ENCODE measurements at regions not wholly inside any gene's neighbourhood (a gene's known extent, or its start where the extent isn't known, plus 50 kb on each side); places are given as distances from the start of the nearest gene placed in this dataset.
"Not testable (repeated sequence)": the region's sequence is repeated elsewhere in the genome, so short reads cannot be mapped to it uniquely, and the experiment has no call there.

- not testable (repeated sequence) for H3K9me3 ChIP-seq (ENCODE audit: control insufficient read depth, low read length); H3K36me3 ChIP-seq (ENCODE audit: control insufficient read depth, insufficient read depth, low read length); H3K27me3 ChIP-seq (ENCODE audit: control insufficient read depth, insufficient read depth, low read length, poor library complexity, severe bottlenecking); H3K27ac ChIP-seq (ENCODE audit: insufficient read depth, low read depth, low read length, poor library complexity, severe bottlenecking); H3K4me1 ChIP-seq (ENCODE audit: control insufficient read depth, insufficient read depth, low read length); H3K4me3 ChIP-seq (ENCODE audit: insufficient read depth, low read depth, low read length)
- WGBS, 2 experiments: 88 to 91% methylated on average over 3 of the region's 3 CpGs
Observed at GRCh38 chr5:125092138-125092537, 345.7 kb upstream of the ZNF608 start.

GRCh38 chr5:125093776-125094175, 347.3 kb upstream of the ZNF608 start:
- WGBS, 2 experiments: 84 to 96% methylated on average over 3 of the region's 3 CpGs
- no peaks in the 10 kb centered on the region for H3K27me3 ChIP-seq (ENCODE audit: control insufficient read depth, insufficient read depth, low read length, poor library complexity, severe bottlenecking)
- H3K27ac ChIP-seq (ENCODE audit: insufficient read depth, low read depth, low read length, poor library complexity, severe bottlenecking): no peak overlapping the region

DNA sequence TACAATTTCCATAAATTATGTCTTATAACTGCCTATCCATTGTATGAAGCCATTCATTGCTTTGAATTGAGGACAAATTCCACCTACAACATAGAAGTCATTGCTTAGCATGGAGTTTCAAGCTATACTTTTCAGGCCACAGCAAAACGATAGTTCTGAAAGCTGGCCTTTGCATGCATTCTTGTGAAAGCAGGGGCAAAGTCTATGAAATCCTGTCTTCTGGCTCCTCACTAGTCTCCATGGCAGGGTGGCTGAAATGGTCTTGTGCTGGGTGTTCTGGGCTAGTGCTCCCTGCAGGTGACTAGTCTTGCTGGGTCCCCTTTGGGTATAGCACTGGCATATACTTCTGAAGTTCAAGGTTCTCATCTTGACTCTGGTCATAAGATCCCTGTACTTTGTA, 353.9 kb upstream of the ZNF608 start:
- Histone ChIP-seq H3K36me3 (ENCODE audit: control insufficient read depth, insufficient read depth, low read length) (no peaks in the 10 kb centered on the region), H3K4me1 (ENCODE audit: control insufficient read depth, insufficient read depth, low read length) (no peaks in the 10 kb centered on the region), H3K9me3 (ENCODE audit: control insufficient read depth, low read length) (no peaks in the 10 kb centered on the region), H3K27ac (ENCODE audit: insufficient read depth, low read depth, low read length, poor library complexity, severe bottlenecking) (no peak overlapping the region), H3K27me3 (ENCODE audit: control insufficient read depth, insufficient read depth, low read length, poor library complexity, severe bottlenecking) (no peaks in the 10 kb centered on the region), H3K4me3 (ENCODE audit: insufficient read depth, low read depth, low read length) (no peak overlapping the region)
- WGBS, 2 experiments: 98 to 100% methylated on average over 1 of the region's 1 CpG

More at GRCh38 chr5:125093776-125094175, 347.3 kb upstream of the ZNF608 start:
- H3K4me1 ChIP-seq (ENCODE audit: control insufficient read depth, insufficient read depth, low read length): no peaks in the 10 kb centered on the region
- no peaks in the 10 kb centered on the region for H3K9me3 ChIP-seq (ENCODE audit: control insufficient read depth, low read length)
- no peaks in the 10 kb centered on the region for H3K36me3 ChIP-seq (ENCODE audit: control insufficient read depth, insufficient read depth, low read length)
- H3K4me3 ChIP-seq (ENCODE audit: insufficient read depth, low read depth, low read length): no peak overlapping the region

DNA sequence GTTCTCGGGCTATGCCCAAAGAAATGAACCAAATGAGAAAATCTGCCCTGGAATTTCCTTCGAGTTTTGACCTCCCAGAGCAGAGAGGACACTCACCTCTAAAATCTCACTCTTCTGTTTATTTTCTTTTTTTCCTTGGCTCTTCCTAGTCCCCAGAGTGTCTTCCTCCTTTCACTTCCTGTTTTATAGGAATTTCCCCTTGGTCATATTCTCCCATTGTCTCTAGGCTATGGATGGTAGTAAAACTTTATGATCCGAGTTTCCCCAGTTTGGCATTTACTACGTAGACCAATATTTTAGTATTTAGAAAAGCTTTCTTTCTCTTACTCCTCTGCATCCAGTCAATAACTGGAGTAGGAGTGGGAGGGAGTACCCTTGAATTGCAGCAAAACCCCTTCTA, 354.5 kb upstream of the ZNF608 start:
- Histone ChIP-seq H3K27me3 (ENCODE audit: control insufficient read depth, insufficient read depth, low read length, poor library complexity, severe bottlenecking) (no peaks in the 10 kb centered on the region), H3K27ac (ENCODE audit: insufficient read depth, low read depth, low read length, poor library complexity, severe bottlenecking) (no peak overlapping the region), H3K4me1 (ENCODE audit: control insufficient read depth, insufficient read depth, low read length) (no peaks in the 10 kb centered on the region), H3K36me3 (ENCODE audit: control insufficient read depth, insufficient read depth, low read length) (no peaks in the 10 kb centered on the region), H3K4me3 (ENCODE audit: insufficient read depth, low read depth, low read length) (no peak overlapping the region), H3K9me3 (ENCODE audit: control insufficient read depth, low read length) (no peaks in the 10 kb centered on the region)
- WGBS, 2 experiments: 90 to 93% methylated on average over 2 of the region's 4 CpGs

GRCh38 chr5:125103459-125103858, 357.0 kb upstream of the ZNF608 start:
- Histone ChIP-seq H3K4me1 (ENCODE audit: control insufficient read depth, insufficient read depth, low read length) (no peaks in the 10 kb centered on the region), H3K4me3 (ENCODE audit: insufficient read depth, low read depth, low read length) (no peak overlapping the region), H3K27me3 (ENCODE audit: control insufficient read depth, insufficient read depth, low read length, poor library complexity, severe bottlenecking) (no peaks in the 10 kb centered on the region), H3K9me3 (ENCODE audit: control insufficient read depth, low read length) (no peaks in the 10 kb centered on the region), H3K36me3 (ENCODE audit: control insufficient read depth, insufficient read depth, low read length) (no peaks in the 10 kb centered on the region), H3K27ac (ENCODE audit: insufficient read depth, low read depth, low read length, poor library complexity, severe bottlenecking) (no peak overlapping the region)
- WGBS, 2 experiments: 90 to 100% methylated on average over 1 of the region's 1 CpG

GRCh38 chr5:125106271-125106670, 359.8 kb upstream of the ZNF608 start:
- Histone ChIP-seq H3K27ac (ENCODE audit: insufficient read depth, low read depth, low read length, poor library complexity, severe bottlenecking) (no peak overlapping the region), H3K4me1 (ENCODE audit: control insufficient read depth, insufficient read depth, low read length) (no peaks in the 10 kb centered on the region), H3K36me3 (ENCODE audit: control insufficient read depth, insufficient read depth, low read length) (no peaks in the 10 kb centered on the region), H3K27me3 (ENCODE audit: control insufficient read depth, insufficient read depth, low read length, poor library complexity, severe bottlenecking) (no peaks in the 10 kb centered on the region), H3K4me3 (ENCODE audit: insufficient read depth, low read depth, low read length) (no peak overlapping the region), H3K9me3 (ENCODE audit: control insufficient read depth, low read length) (no peaks in the 10 kb centered on the region)
- WGBS, 2 experiments: 100% methylated on average over 1 of the region's 1 CpG; no CpG with 5 or more reads in 1 of the 2 experiments

DNA sequence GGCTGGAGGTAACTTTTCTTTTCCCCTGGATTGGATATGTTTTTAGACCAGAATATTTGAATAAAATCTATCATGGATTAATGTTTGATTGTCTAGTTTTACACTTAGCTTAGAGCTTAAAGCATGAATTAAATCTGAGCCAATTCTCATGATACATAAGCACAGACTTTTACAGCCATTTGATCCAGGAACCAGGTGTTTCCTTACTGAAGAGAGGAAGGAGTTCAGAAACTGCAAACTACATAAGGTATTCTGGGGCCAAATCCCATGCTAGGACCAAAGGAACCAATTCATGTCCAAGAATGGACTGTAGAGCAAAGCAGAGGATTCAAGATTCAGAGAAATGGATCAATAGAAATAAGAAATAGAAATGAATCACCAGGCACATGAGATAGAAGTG, 360.4 kb upstream of the ZNF608 start:
- Histone ChIP-seq H3K36me3 (ENCODE audit: control insufficient read depth, insufficient read depth, low read length) (no peaks in the 10 kb centered on the region), H3K4me3 (ENCODE audit: insufficient read depth, low read depth, low read length) (no peak overlapping the region), H3K9me3 (ENCODE audit: control insufficient read depth, low read length) (no peaks in the 10 kb centered on the region), H3K27me3 (ENCODE audit: control insufficient read depth, insufficient read depth, low read length, poor library complexity, severe bottlenecking) (no peaks in the 10 kb centered on the region), H3K4me1 (ENCODE audit: control insufficient read depth, insufficient read depth, low read length) (no peaks in the 10 kb centered on the region), H3K27ac (ENCODE audit: insufficient read depth, low read depth, low read length, poor library complexity, severe bottlenecking) (no peak overlapping the region)

DNA sequence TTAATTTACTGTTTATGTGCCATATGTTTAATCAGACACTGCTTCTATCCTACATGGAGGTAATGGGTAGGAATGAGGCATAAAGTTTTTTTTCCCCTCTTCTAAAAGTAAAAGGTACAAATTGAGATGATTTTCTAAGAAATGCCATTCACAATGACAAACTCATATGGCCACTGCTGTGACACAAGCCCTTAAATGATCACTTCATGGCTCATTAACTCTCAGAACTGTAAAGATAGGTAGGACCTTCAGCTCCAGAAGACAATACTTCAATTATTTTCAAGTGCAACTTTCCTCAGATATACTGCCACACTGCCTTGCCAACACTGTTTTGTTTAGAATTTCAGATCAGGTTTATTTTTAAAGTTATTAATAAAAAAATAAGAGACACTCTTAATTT, 362.9 kb upstream of the ZNF608 start:
- Histone ChIP-seq H3K27me3 (ENCODE audit: control insufficient read depth, insufficient read depth, low read length, poor library complexity, severe bottlenecking) (no peaks in the 10 kb centered on the region), H3K9me3 (ENCODE audit: control insufficient read depth, low read length) (no peaks in the 10 kb centered on the region), H3K4me3 (ENCODE audit: insufficient read depth, low read depth, low read length) (no peak overlapping the region), H3K4me1 (ENCODE audit: control insufficient read depth, insufficient read depth, low read length) (no peaks in the 10 kb centered on the region), H3K36me3 (ENCODE audit: control insufficient read depth, insufficient read depth, low read length) (no peaks in the 10 kb centered on the region), H3K27ac (ENCODE audit: insufficient read depth, low read depth, low read length, poor library complexity, severe bottlenecking) (no peak overlapping the region)

DNA sequence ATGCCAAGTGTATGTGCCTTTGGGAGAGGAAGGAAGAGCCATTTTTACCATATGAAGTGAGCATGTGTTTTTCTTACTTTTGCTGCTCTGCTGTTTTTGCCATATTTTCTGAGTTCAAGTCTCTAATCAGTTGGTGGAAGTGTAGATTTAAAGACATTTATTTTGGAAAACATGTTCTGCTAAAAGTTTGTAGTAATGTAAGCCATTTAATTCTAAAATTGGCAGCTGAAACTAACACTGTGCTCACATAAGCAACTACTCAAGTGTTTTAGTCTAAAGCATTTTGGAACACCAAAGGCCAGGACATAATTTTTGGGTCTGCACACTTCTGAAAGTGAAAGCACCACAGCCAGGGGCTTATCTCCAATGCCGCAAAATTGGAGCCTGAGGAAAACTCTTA, 363.4 kb upstream of the ZNF608 start:
- WGBS, 2 experiments: 98 to 100% methylated on average over 1 of the region's 1 CpG
- H3K4me3 ChIP-seq (ENCODE audit: insufficient read depth, low read depth, low read length): no peak overlapping the region
- no peak overlapping the region for H3K27ac ChIP-seq (ENCODE audit: insufficient read depth, low read depth, low read length, poor library complexity, severe bottlenecking)
- H3K36me3 ChIP-seq (ENCODE audit: control insufficient read depth, insufficient read depth, low read length): no peaks in the 10 kb centered on the region
- H3K9me3 ChIP-seq (ENCODE audit: control insufficient read depth, low read length): no peaks in the 10 kb centered on the region
- H3K27me3 ChIP-seq (ENCODE audit: control insufficient read depth, insufficient read depth, low read length, poor library complexity, severe bottlenecking): no peaks in the 10 kb centered on the region
- H3K4me1 ChIP-seq (ENCODE audit: control insufficient read depth, insufficient read depth, low read length): no peaks in the 10 kb centered on the region

DNA sequence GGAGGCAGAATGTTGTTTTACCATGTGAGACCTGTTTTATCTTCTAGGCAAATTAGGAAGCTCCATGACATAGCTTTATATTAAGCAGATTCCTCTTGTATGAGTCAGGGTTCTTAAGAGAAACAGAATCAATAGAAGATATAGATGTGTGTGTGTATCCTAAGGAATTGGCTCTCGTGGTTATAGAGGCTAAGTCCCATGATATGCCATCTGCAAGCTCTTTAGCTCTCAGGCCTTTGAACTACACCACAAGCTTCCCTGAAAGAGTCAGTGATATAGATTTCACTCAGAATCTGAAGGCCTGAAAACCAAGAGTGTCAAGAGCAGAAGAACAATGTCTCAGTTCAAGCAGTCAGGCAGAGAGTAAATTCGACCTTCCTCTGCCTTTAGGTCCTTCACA, 365.8 kb upstream of the ZNF608 start:
- no peak overlapping the region for H3K4me3 ChIP-seq (ENCODE audit: insufficient read depth, low read depth, low read length)
- H3K27me3 ChIP-seq (ENCODE audit: control insufficient read depth, insufficient read depth, low read length, poor library complexity, severe bottlenecking): no peaks in the 10 kb centered on the region
- no peak overlapping the region for H3K27ac ChIP-seq (ENCODE audit: insufficient read depth, low read depth, low read length, poor library complexity, severe bottlenecking)
- no peaks in the 10 kb centered on the region for H3K4me1 ChIP-seq (ENCODE audit: control insufficient read depth, insufficient read depth, low read length)
- no peaks in the 10 kb centered on the region for H3K36me3 ChIP-seq (ENCODE audit: control insufficient read depth, insufficient read depth, low read length)
- H3K9me3 ChIP-seq (ENCODE audit: control insufficient read depth, low read length): no peaks in the 10 kb centered on the region
- 88 to 90% methylated on average over 2 of the region's 2 CpGs for WGBS, 2 experiments

- Histone ChIP-seq H3K9me3 (ENCODE audit: control insufficient read depth, low read length) (no peaks in the 10 kb centered on the region), H3K27me3 (ENCODE audit: control insufficient read depth, insufficient read depth, low read length, poor library complexity, severe bottlenecking) (no peaks in the 10 kb centered on the region)
Observed at GRCh38 chr5:125113328-125113727, 366.9 kb upstream of the ZNF608 start.

More at GRCh38 chr5:125113328-125113727, 366.9 kb upstream of the ZNF608 start:
- WGBS, 2 experiments: 88 to 92% methylated on average over 2 of the region's 2 CpGs
- Histone ChIP-seq H3K4me3 (ENCODE audit: insufficient read depth, low read depth, low read length) (no peak overlapping the region), H3K36me3 (ENCODE audit: control insufficient read depth, insufficient read depth, low read length) (no peaks in the 10 kb centered on the region), H3K4me1 (ENCODE audit: control insufficient read depth, insufficient read depth, low read length) (no peaks in the 10 kb centered on the region), H3K27ac (ENCODE audit: insufficient read depth, low read depth, low read length, poor library complexity, severe bottlenecking) (no peak overlapping the region)

Measured in ectodermal cell (in vitro differentiated cells).